Osteoblast (primary cell): ENCODE measurements at regions not wholly inside any gene's neighbourhood (a gene's known extent, or its start where the extent isn't known, plus 50 kb on each side); places are given as distances from the start of the nearest gene placed in this dataset.

Source experiments
- DNase-seq: peaks from one replicate; pipeline ENCODE4 v3.0.0; 2011; ENCODE audit warnings: low spot score, mixed read lengths; ENCODE audit not compliant: insufficient read length; ENCODE audit errors: missing footprints
- H2AFZ ChIP-seq: 2 replicates; pipeline ENCODE4 v1.6.0; 2011; ENCODE audit warnings: mild to moderate bottlenecking, low read length
- H3K27ac ChIP-seq: 2 replicates; pipeline ENCODE4 v1.5.1; 2011; ENCODE audit warnings: mild to moderate bottlenecking, low read depth, low read length, moderate library complexity
- H3K27me3 ChIP-seq: 2 replicates; pipeline ENCODE4 v1.6.0; 2012; ENCODE audit warnings: mild to moderate bottlenecking, control low read depth, inconsistent platforms, low read length, moderate library complexity; ENCODE audit not compliant: insufficient read depth
- H3K36me3 ChIP-seq: 2 replicates; pipeline ENCODE4 v1.5.1; 2011; ENCODE audit warnings: mild to moderate bottlenecking, low read length, control low read depth, moderate library complexity; ENCODE audit not compliant: insufficient read depth
- H3K4me1 ChIP-seq: 2 replicates; pipeline ENCODE4 v1.5.1; 2011; ENCODE audit warnings: mild to moderate bottlenecking, low read length, control low read depth, moderate library complexity; ENCODE audit not compliant: insufficient read depth
- H3K4me2 ChIP-seq: 2 replicates; pipeline ENCODE4 v1.6.0; 2011; ENCODE audit warnings: mild to moderate bottlenecking, low read length; ENCODE audit not compliant: insufficient read depth
- H3K4me3 ChIP-seq: fragments of 200-600 bp; sonication (generic); 3 replicates; pipeline ENCODE4 v1.5.1; 2012; ENCODE audit warnings: mild to moderate bottlenecking, low read length, inconsistent platforms; ENCODE audit not compliant: insufficient read depth
- H3K79me2 ChIP-seq: 2 replicates; pipeline ENCODE4 v1.6.0; 2012; ENCODE audit warnings: mild to moderate bottlenecking, low read length, control low read depth, inconsistent platforms; ENCODE audit not compliant: insufficient read depth
- H3K9me3 ChIP-seq: 2 replicates; pipeline ENCODE4 v1.5.1; 2011; ENCODE audit warnings: low read depth, low read length, control low read depth
- H4K20me1 ChIP-seq: 2 replicates; pipeline ENCODE4 v1.6.0; 2012; ENCODE audit warnings: mild to moderate bottlenecking, low read length, control low read depth; ENCODE audit not compliant: insufficient read depth
- TF ChIP-seq, protein P1 (sequence below): IDR thresholded peaks from 2 replicates; pipeline ENCODE4 v1.5.1; 2011; ENCODE audit warnings: mild to moderate bottlenecking, low read depth, low read length, moderate library complexity; ENCODE audit errors: extremely low read depth

DNA sequence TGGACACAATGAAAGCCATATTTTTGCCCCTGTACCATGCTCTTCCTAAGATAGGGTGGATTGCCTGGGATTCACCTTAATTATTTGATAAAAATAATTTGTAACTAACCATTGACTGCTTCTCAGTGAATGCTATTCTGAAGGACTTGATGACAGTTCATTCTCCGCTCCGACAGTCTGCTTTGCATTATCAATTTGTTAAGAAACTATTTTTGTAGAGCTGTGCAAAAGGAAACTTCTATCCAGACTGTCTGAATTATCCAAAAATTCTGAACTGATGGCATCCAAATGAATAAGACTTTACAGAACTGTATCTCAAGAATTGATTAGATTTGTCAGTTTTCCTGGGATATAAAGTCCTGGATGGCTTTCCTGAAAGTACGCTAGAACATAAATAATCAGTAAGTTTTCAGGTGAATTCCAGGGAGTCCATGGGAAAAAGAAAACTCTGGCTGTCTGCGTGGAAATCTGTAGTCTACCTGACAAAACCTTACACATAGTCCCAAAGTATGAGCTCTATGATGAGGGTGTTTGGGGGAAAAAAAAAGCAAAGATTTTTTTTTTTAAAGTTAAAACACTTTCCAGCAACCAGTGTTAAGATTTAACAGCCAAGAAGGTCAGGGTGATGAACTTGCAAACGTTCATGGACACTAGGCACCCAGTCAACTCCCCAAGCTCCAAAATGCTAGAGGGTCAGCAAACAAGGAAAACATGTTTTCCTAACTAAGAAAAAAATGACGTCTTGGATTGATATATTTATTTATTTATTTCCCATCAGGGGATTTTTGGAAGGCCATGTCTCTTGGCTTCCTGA, 291.1 kb upstream of the TBX3 start:
- H3K79me2 ChIP-seq, result no peaks in the 10 kb centered on the region
- H3K4me1 ChIP-seq, result no peaks in the 10 kb centered on the region
- no peaks in the 10 kb centered on the region for H3K9me3 ChIP-seq
- TF ChIP-seq, protein P1, sequence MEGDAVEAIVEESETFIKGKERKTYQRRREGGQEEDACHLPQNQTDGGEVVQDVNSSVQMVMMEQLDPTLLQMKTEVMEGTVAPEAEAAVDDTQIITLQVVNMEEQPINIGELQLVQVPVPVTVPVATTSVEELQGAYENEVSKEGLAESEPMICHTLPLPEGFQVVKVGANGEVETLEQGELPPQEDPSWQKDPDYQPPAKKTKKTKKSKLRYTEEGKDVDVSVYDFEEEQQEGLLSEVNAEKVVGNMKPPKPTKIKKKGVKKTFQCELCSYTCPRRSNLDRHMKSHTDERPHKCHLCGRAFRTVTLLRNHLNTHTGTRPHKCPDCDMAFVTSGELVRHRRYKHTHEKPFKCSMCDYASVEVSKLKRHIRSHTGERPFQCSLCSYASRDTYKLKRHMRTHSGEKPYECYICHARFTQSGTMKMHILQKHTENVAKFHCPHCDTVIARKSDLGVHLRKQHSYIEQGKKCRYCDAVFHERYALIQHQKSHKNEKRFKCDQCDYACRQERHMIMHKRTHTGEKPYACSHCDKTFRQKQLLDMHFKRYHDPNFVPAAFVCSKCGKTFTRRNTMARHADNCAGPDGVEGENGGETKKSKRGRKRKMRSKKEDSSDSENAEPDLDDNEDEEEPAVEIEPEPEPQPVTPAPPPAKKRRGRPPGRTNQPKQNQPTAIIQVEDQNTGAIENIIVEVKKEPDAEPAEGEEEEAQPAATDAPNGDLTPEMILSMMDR, result no peak
- no peaks in the 10 kb centered on the region for H3K27me3 ChIP-seq
- no peak overlapping the region for H3K4me3 ChIP-seq
- no peak overlapping the region for H3K4me2 ChIP-seq
- no peaks in the 10 kb centered on the region for H4K20me1 ChIP-seq
- H3K27ac ChIP-seq, result no peak overlapping the region
- no peak for DNase-seq
- no peak overlapping the region for H2AFZ ChIP-seq
- H3K36me3 ChIP-seq, result no peaks in the 10 kb centered on the region

DNA sequence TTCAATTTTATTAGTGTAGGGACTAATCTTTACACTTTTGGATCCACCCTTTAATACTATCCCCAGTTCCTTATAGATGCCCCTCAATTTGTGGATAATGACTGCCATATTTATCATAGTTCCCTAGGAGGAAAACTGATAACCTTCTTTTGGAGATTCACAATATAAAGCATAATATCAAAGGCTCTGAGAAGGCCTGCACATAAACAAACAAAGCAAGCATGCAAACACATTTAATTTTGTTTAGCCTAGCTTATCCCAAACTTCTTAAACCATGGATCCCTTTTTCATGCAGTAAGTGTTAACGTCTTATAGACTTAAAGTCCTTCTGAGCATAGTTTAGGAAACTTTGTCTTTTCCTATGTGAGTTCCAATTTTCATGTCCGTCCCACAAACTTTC, 290.4 kb upstream of the TBX3 start:
- TF ChIP-seq, protein P1, result no peak
- Histone ChIP-seq H3K36me3 (no peaks in the 10 kb centered on the region), H3K27ac (no peak overlapping the region), H3K4me2 (no peak overlapping the region), H2AFZ (no peak overlapping the region), H3K9me3 (no peaks in the 10 kb centered on the region), H4K20me1 (no peaks in the 10 kb centered on the region), H3K79me2 (no peaks in the 10 kb centered on the region), H3K4me1 (no peaks in the 10 kb centered on the region), H3K27me3 (no peaks in the 10 kb centered on the region), H3K4me3 (no peak overlapping the region)
- DNase-seq, result no peak

DNA sequence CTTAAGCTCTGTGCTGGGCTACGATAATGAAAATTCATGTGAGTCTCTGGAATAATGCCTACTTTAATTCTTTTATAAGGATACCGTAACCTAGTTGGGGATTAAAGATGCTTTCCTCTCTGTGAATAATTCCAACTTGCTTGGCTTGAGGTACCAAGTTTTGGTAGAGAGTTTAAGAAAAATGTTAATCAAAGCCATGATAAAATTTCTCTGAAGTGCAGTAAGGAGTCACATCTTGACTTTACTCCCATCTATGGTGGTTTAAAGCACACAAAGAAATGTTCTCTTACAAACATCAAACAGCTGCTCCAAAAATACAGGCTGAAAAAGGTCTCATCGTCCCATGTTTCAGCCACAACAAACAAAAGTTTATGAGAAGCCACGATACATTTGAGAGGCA, 284.8 kb upstream of the TBX3 start:
- no peaks in the 10 kb centered on the region for H3K79me2 ChIP-seq
- H3K27me3 ChIP-seq, result no peaks in the 10 kb centered on the region
- TF ChIP-seq, protein P1, result no peak
- no peak overlapping the region for H3K4me2 ChIP-seq
- peak; percentile 26 for DNase-seq
- no peaks in the 10 kb centered on the region for H3K36me3 ChIP-seq
- H2AFZ ChIP-seq, result no peak overlapping the region
- H3K4me1 ChIP-seq, result no peaks in the 10 kb centered on the region
- H4K20me1 ChIP-seq, result no peaks in the 10 kb centered on the region
- H3K4me3 ChIP-seq, result no peak overlapping the region
- H3K9me3 ChIP-seq, result no peaks in the 10 kb centered on the region
- H3K27ac ChIP-seq, result no peak overlapping the region

DNA sequence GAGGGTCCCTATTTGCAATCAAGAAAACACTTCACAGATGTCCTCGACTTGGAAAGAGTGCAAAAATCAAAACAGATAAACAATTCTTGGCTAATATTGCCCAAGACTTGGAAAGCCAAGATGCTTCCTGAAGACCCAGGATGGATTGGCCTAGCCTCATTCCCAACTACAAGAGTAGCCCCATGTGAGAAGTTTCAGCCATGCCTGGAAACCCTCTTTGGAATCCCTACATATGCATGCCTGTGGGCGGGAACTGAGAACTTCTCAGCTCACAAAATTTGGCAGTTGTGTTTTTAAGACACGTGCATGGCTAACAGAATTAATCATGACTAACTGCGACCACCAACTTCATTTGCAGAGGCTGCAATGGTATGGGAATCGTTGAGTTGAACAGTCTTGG, 283.2 kb upstream of the TBX3 start:
- Histone ChIP-seq H3K36me3 (no peaks in the 10 kb centered on the region), H4K20me1 (no peaks in the 10 kb centered on the region), H3K4me1 (no peaks in the 10 kb centered on the region), H2AFZ (no peak overlapping the region), H3K9me3 (no peaks in the 10 kb centered on the region), H3K4me2 (no peak overlapping the region), H3K4me3 (no peak overlapping the region), H3K27me3 (no peaks in the 10 kb centered on the region), H3K79me2 (no peaks in the 10 kb centered on the region), H3K27ac (no peak overlapping the region)
- TF ChIP-seq, protein P1, result no peak
- DNase-seq, result no peak
